Neural progenitor cell (in vitro differentiated cells): ENCODE measurements at regions not wholly inside any gene's neighbourhood (a gene's known extent, or its start where the extent isn't known, plus 50 kb on each side); places are given as distances from the start of the nearest gene placed in this dataset.

Experiments
- DNase-seq: peaks from one replicate; pipeline ENCODE4 v3.0.0-alpha.2; 2016; ENCODE audit warnings: low spot score
- H2AFZ ChIP-seq: fragments of 200-600 bp; sonication (generic); replicated peaks from 2 replicates; pipeline ENCODE4 v1.6.1; 2016; ENCODE audit warnings: antibody characterized with exemption
- H3F3A ChIP-seq: fragments of 200-600 bp; sonication (generic); 2 replicates; pipeline ENCODE4 v1.6.1; 2016; ENCODE audit warnings: antibody characterized with exemption, low read depth
- H3K27ac ChIP-seq: fragments of 200-600 bp; sonication (generic); 2 replicates; pipeline ENCODE4 v1.5.1; 2016; ENCODE audit warnings: mild to moderate bottlenecking
- H3K27me3 ChIP-seq: fragments of 200-600 bp; sonication (generic); 2 replicates; pipeline ENCODE4 v1.6.1; 2016; ENCODE audit warnings: mild to moderate bottlenecking, moderate library complexity
- H3K36me3 ChIP-seq: fragments of 200-600 bp; sonication (generic); 2 replicates; pipeline ENCODE4 v1.5.1; 2016
- H3K4me1 ChIP-seq: fragments of 200-600 bp; sonication (generic); 2 replicates; pipeline ENCODE4 v1.6.1; 2016; ENCODE audit warnings: mixed run types
- H3K4me2 ChIP-seq: fragments of 200-600 bp; sonication (generic); 2 replicates; pipeline ENCODE4 v1.6.1; 2016
- H3K4me3 ChIP-seq: fragments of 200-600 bp; sonication (generic); 2 replicates; pipeline ENCODE4 v1.5.1; 2016
- H3K79me2 ChIP-seq: fragments of 200-600 bp; sonication (generic); 2 replicates; pipeline ENCODE4 v1.6.1; 2016; ENCODE audit warnings: low read depth
- H3K9ac ChIP-seq: fragments of 200-600 bp; sonication (generic); 2 replicates; pipeline ENCODE4 v1.6.1; 2016
- H3K9me3 ChIP-seq: fragments of 200-600 bp; sonication (generic); 2 replicates; pipeline ENCODE4 v1.5.1; 2016; ENCODE audit warnings: low read depth
- H4K20me1 ChIP-seq: fragments of 200-600 bp; sonication (generic); 2 replicates; pipeline ENCODE4 v1.6.1; 2016; ENCODE audit warnings: low read depth
- H3K27ac Mint-ChIP-seq: 3 replicates; pipeline ENCODE4 v1.8.0; 2021; ENCODE audit warnings: mixed read lengths
- H3K27me3 Mint-ChIP-seq: 2 replicates; pipeline ENCODE4 v1.8.0; 2022; ENCODE audit warnings: low read depth, mild to moderate bottlenecking, inconsistent platforms, moderate library complexity, mixed read lengths; ENCODE audit not compliant: insufficient read depth
- H3K36me3 Mint-ChIP-seq: 3 replicates; pipeline ENCODE4 v1.8.0; 2021; ENCODE audit warnings: mixed read lengths
- H3K4me1 Mint-ChIP-seq: 3 replicates; pipeline ENCODE4 v1.8.0; 2021; ENCODE audit warnings: mixed read lengths
- H3K4me3 Mint-ChIP-seq: 3 replicates; pipeline ENCODE4 v1.8.0; 2021; ENCODE audit warnings: mild to moderate bottlenecking, moderate library complexity, mixed read lengths
- H3K9me3 Mint-ChIP-seq: 3 replicates; pipeline ENCODE4 v1.8.0; 2020; ENCODE audit warnings: mixed read lengths
- EZH2 ChIP-seq: fragments of 200-600 bp; sonication (generic); IDR thresholded peaks from 2 replicates; pipeline ENCODE4 v1.6.1; 2017; ENCODE audit warnings: antibody characterized with exemption, mild to moderate bottlenecking, moderate library complexity
- EZH2phosphoT487 ChIP-seq: fragments of 200-600 bp; sonication (generic); IDR thresholded peaks from 2 replicates; pipeline ENCODE4 v1.6.1; 2017; ENCODE audit warnings: antibody characterized with exemption
- TF ChIP-seq, protein P1 (sequence below): fragments of 200-600 bp; sonication (generic); IDR thresholded peaks from 2 replicates; pipeline ENCODE4 v1.5.1; 2017; ENCODE audit warnings: antibody characterized with exemption, mild to moderate bottlenecking

- Histone ChIP-seq H3K27me3 (no peaks in the 10 kb centered on the region), H3K4me3 (no peak overlapping the region), H2AFZ (peak overlapping the region; percentile 35), H3K79me2 (no peaks in the 10 kb centered on the region), H3K4me1 (peaks cover 29% of the 10 kb centered on the region), H3K4me2 (no peak overlapping the region), H4K20me1 (no peaks in the 10 kb centered on the region), H3F3A (peaks cover 16% of the 10 kb centered on the region), H3K9ac (no peak overlapping the region), H3K36me3 (no peaks in the 10 kb centered on the region), H3K27ac (no peak overlapping the region), H3K9me3 (no peaks in the 10 kb centered on the region)
- Mint-ChIP-seq H3K9me3 (peaks cover 2% of the 10 kb centered on the region), H3K4me1 (peaks cover 18% of the 10 kb centered on the region), H3K36me3 (no peaks in the 10 kb centered on the region), H3K27ac (no peak overlapping the region), H3K4me3 (no peak overlapping the region), H3K27me3 (no peaks in the 10 kb centered on the region)
- TF ChIP-seq EZH2phosphoT487 = no peak
- no peak for TF ChIP-seq EZH2
- TF ChIP-seq, protein P1, sequence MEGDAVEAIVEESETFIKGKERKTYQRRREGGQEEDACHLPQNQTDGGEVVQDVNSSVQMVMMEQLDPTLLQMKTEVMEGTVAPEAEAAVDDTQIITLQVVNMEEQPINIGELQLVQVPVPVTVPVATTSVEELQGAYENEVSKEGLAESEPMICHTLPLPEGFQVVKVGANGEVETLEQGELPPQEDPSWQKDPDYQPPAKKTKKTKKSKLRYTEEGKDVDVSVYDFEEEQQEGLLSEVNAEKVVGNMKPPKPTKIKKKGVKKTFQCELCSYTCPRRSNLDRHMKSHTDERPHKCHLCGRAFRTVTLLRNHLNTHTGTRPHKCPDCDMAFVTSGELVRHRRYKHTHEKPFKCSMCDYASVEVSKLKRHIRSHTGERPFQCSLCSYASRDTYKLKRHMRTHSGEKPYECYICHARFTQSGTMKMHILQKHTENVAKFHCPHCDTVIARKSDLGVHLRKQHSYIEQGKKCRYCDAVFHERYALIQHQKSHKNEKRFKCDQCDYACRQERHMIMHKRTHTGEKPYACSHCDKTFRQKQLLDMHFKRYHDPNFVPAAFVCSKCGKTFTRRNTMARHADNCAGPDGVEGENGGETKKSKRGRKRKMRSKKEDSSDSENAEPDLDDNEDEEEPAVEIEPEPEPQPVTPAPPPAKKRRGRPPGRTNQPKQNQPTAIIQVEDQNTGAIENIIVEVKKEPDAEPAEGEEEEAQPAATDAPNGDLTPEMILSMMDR = no peak
- peak; percentile 9 for DNase-seq
Measured at GRCh38 chr4:123786920-123787319, 390.3 kb downstream of the SPRY1 start.

- H2AFZ ChIP-seq = no peak overlapping the region
- no peaks in the 10 kb centered on the region for H3K36me3 ChIP-seq
- H3K4me3 Mint-ChIP-seq = no peak overlapping the region
- no peak overlapping the region for H3K9ac ChIP-seq
- H3K27me3 ChIP-seq = no peaks in the 10 kb centered on the region
- TF ChIP-seq, protein P1 = no peak
- TF ChIP-seq EZH2phosphoT487 (no peak), EZH2 (no peak)
- no peaks in the 10 kb centered on the region for H3K79me2 ChIP-seq
- H3K27ac Mint-ChIP-seq = no peak overlapping the region
- peaks cover 16% of the 10 kb centered on the region for H3F3A ChIP-seq
- H3K4me2 ChIP-seq = no peak overlapping the region
- no peak overlapping the region for H3K4me3 ChIP-seq
- H3K27me3 Mint-ChIP-seq = no peaks in the 10 kb centered on the region
- peak; percentile 18 for DNase-seq
- peaks cover 2% of the 10 kb centered on the region for H3K36me3 Mint-ChIP-seq
- no peaks in the 10 kb centered on the region for H4K20me1 ChIP-seq
- peaks cover 18% of the 10 kb centered on the region for H3K4me1 Mint-ChIP-seq
- H3K27ac ChIP-seq = no peak overlapping the region
- H3K4me1 ChIP-seq = peaks cover 29% of the 10 kb centered on the region
- peaks cover 5% of the 10 kb centered on the region for H3K9me3 Mint-ChIP-seq
- no peaks in the 10 kb centered on the region for H3K9me3 ChIP-seq
Measured at GRCh38 chr4:123787512-123788080, 391.0 kb downstream of the SPRY1 start.

GRCh38 chr4:123788577-123788976 is 392.0 kb downstream of the SPRY1 start:
- Mint-ChIP-seq H3K27ac (no peak overlapping the region), H3K36me3 (peaks cover 3% of the 10 kb centered on the region)

More at GRCh38 chr4:123788577-123788976, 392.0 kb downstream of the SPRY1 start:
- Mint-ChIP-seq H3K4me3 (no peak overlapping the region), H3K27me3 (no peaks in the 10 kb centered on the region), H3K4me1 (peaks cover 18% of the 10 kb centered on the region), H3K9me3 (peaks cover 14% of the 10 kb centered on the region)
- no peak overlapping the region for H2AFZ ChIP-seq
- H3K4me3 ChIP-seq = no peak overlapping the region
- no peak overlapping the region for H3K9ac ChIP-seq
- no peak overlapping the region for H3K4me2 ChIP-seq
- peaks cover 29% of the 10 kb centered on the region for H3K4me1 ChIP-seq
- H3K27me3 ChIP-seq = no peaks in the 10 kb centered on the region
- no peaks in the 10 kb centered on the region for H3K9me3 ChIP-seq
- no peak overlapping the region for H3K27ac ChIP-seq
- H3F3A ChIP-seq = peaks cover 16% of the 10 kb centered on the region
- no peaks in the 10 kb centered on the region for H3K79me2 ChIP-seq
- no peaks in the 10 kb centered on the region for H4K20me1 ChIP-seq
- H3K36me3 ChIP-seq = no peaks in the 10 kb centered on the region
- no peak for DNase-seq
- TF ChIP-seq, protein P1 = no peak
- no peak for TF ChIP-seq EZH2
- TF ChIP-seq EZH2phosphoT487 = no peak
